Testis (tissue), 2 donors: ENCODE measurements at regions not wholly inside any gene's neighbourhood (a gene's known extent, or its start where the extent isn't known, plus 50 kb on each side); places are given as distances from the start of the nearest gene placed in this dataset.

Source experiments
- POLR2A ChIP-seq: fragments of 450-650 bp; IDR thresholded peaks from one replicate; pipeline ENCODE4 v1.6.1; 2017; ENCODE audit warnings: antibody characterized with exemption, mild to moderate bottlenecking, moderate library complexity
- TF ChIP-seq, protein P1 (sequence below), 3 experiments: fragments of 450-650 bp in 2 of 3; fragments of 200-600 bp in 1 of 3; sonication (generic) in 1 of 3; IDR thresholded peaks; one replicate each; pipeline ENCODE4 v1.5.1; 2016 to 2019; ENCODE audit warnings: antibody characterized with exemption in 3 of 3, mild to moderate bottlenecking in 2 of 3, moderate library complexity in 1 of 3

DNA sequence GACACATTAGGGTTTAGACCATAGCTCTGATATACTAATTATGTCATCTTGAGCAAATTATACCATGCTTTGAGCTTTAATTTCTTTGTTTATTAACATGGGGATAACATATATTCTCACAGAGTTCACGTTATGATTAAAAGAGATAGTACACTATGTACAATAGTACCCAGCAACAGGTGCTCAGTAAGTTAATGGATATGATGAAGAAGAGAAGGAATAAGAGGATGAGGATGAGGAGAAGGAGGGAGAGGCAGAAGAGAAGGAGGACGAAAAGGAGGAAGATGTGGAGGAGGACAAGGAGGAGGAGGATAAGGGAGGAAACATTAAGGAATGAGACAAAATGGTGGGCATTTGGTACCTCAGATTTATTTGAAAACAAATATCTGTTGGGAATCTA is 260.4 kb downstream of the SH2D1A start:
- TF ChIP-seq, protein P1, sequence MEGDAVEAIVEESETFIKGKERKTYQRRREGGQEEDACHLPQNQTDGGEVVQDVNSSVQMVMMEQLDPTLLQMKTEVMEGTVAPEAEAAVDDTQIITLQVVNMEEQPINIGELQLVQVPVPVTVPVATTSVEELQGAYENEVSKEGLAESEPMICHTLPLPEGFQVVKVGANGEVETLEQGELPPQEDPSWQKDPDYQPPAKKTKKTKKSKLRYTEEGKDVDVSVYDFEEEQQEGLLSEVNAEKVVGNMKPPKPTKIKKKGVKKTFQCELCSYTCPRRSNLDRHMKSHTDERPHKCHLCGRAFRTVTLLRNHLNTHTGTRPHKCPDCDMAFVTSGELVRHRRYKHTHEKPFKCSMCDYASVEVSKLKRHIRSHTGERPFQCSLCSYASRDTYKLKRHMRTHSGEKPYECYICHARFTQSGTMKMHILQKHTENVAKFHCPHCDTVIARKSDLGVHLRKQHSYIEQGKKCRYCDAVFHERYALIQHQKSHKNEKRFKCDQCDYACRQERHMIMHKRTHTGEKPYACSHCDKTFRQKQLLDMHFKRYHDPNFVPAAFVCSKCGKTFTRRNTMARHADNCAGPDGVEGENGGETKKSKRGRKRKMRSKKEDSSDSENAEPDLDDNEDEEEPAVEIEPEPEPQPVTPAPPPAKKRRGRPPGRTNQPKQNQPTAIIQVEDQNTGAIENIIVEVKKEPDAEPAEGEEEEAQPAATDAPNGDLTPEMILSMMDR (IDR thresholded peaks at IDR 0.05), result no peak
- TF ChIP-seq POLR2A, result no peak
